Lung (tissue), 11 donors: ENCODE measurements at regions not wholly inside any gene's neighbourhood (a gene's known extent, or its start where the extent isn't known, plus 50 kb on each side); places are given as distances from the start of the nearest gene placed in this dataset.

Experiments
- ATAC-seq: fragments of 200-7000 bp; cut with Tn5 transposase; one replicate; pipeline ENCODE4 v1.9.1; 2020; ENCODE audit warnings: moderate number of reproducible peaks; ENCODE audit not compliant: insufficient read depth, low FRiP score
- DNase-seq, 3 donors: peaks; one replicate each; pipeline ENCODE4 v3.0.0-alpha.2; 2013 to 2017
- H3K27ac ChIP-seq, 2 donors: one replicate each; pipeline ENCODE4 v1.5.1; 2013; ENCODE audit warnings: mild to moderate bottlenecking in 2 of 2, moderate library complexity in 2 of 2, control low read depth in 1 of 2, inconsistent platforms in 1 of 2, low read depth in 1 of 2, low read length in 1 of 2
- H3K27me3 ChIP-seq, 3 donors: one replicate each; pipeline ENCODE4 v1.5.1; 2013; ENCODE audit warnings: low read length in 2 of 3; ENCODE audit not compliant: control insufficient read depth in 3 of 3, insufficient read depth in 3 of 3
- H3K36me3 ChIP-seq, 4 donors: one replicate each; pipeline ENCODE4 v1.5.1; 2013; ENCODE audit warnings: low read length in 4 of 4, mild to moderate bottlenecking in 1 of 4, moderate library complexity in 1 of 4; ENCODE audit not compliant: control insufficient read depth in 4 of 4, insufficient read depth in 4 of 4
- H3K4me1 ChIP-seq, 5 donors: one replicate each; pipeline ENCODE4 v1.5.1; 2013; ENCODE audit warnings: low read length in 5 of 5, mild to moderate bottlenecking in 2 of 5, moderate library complexity in 1 of 5; ENCODE audit not compliant: control insufficient read depth in 5 of 5, insufficient read depth in 5 of 5
- H3K4me3 ChIP-seq: one replicate; pipeline ENCODE4 v1.5.1; 2013; ENCODE audit warnings: mild to moderate bottlenecking, control low read depth, moderate library complexity
- H3K9ac ChIP-seq, 2 donors: one replicate each; pipeline ENCODE4 v1.5.1; 2013; ENCODE audit warnings: low read length in 2 of 2, control low read depth in 1 of 2; ENCODE audit not compliant: insufficient read depth in 1 of 2
- H3K9me3 ChIP-seq, 4 donors: one replicate each; pipeline ENCODE4 v1.5.1; 2013; ENCODE audit warnings: low read length in 3 of 4, mild to moderate bottlenecking in 1 of 4, moderate library complexity in 1 of 4; ENCODE audit not compliant: control insufficient read depth in 4 of 4, insufficient read depth in 3 of 4
- CTCF ChIP-seq: IDR thresholded peaks from 2 replicates; pipeline ENCODE4 v1.5.1; 2012; ENCODE audit warnings: mild to moderate bottlenecking; ENCODE audit errors: control extremely low read depth, extremely low read depth
- WGBS, 2 donors: extraction: QIAGEN DNeasy Blood & Tissue Kit; methylation state at CpG; one replicate each; pipeline ENCODE4 v1.1.7; 2013; 5-methylcytosine and 5-hydroxymethylcytosine counted together
- donor health status: control.
- donor health status: control.
- donor health status: Bipolar disorder and iron deficiency.
- donor health status: healthy.
- donor health status: DM: yes; HTN: yes; CAD: no.

GRCh38 chr13:109586509-109587346 is 199.7 kb downstream of the IRS2 start:
- TF ChIP-seq CTCF = no peak
- no peak overlapping the region for H3K4me3 ChIP-seq
- no peak overlapping the region for H3K9ac ChIP-seq
- H3K27ac ChIP-seq = no peak overlapping the region
- DNase-seq (no peak), ATAC-seq (no peak)
- H3K36me3 ChIP-seq = no peaks in the 10 kb centered on the region
- no peaks in the 10 kb centered on the region for H3K27me3 ChIP-seq
- H3K4me1 ChIP-seq = peaks cover 0 to 5% (median 0%) of the 10 kb centered on the region in 5 donors
- 43 to 61% methylated on average over 9 of the region's 9 CpGs for WGBS, 2 donors
- peaks cover 0 to 2% (median 0%) of the 10 kb centered on the region in 4 donors for H3K9me3 ChIP-seq

DNA sequence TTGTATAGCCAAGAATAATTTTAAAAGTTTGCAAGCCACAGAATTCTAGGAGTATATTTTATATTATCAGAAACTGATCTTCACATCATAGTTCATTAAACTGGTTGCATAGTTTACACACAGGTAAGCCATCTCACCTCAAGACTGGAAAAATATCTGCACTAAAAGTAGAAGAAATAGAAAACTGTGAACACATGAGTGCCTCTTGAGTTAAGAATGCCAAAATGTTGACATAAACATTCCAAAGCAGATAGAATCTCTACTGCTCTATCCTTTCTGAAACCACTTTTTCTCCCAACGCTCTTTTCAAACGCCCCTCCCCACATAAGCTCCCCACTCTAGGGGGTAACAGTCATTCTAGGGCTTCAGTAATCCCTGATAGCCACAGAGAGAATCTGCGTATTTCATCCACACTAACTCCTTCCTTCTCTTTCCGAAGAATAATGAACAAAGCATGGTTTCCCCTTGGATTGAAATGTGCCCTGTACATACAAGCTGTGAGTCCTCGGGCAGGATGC is 201.5 kb downstream of the IRS2 start:
- Histone ChIP-seq H3K4me1 (peaks cover 0 to 5% (median 0%) of the 10 kb centered on the region in 5 donors), H3K9me3 (no peaks in the 10 kb centered on the region), H3K4me3 (no peak overlapping the region), H3K27me3 (no peaks in the 10 kb centered on the region), H3K36me3 (no peaks in the 10 kb centered on the region), H3K9ac (no peak overlapping the region), H3K27ac (no peak overlapping the region)
- 50 to 56% methylated on average over 5 of the region's 5 CpGs for WGBS, 2 donors
- no peak for ATAC-seq
- no peak for TF ChIP-seq CTCF
- no peak for DNase-seq

DNA sequence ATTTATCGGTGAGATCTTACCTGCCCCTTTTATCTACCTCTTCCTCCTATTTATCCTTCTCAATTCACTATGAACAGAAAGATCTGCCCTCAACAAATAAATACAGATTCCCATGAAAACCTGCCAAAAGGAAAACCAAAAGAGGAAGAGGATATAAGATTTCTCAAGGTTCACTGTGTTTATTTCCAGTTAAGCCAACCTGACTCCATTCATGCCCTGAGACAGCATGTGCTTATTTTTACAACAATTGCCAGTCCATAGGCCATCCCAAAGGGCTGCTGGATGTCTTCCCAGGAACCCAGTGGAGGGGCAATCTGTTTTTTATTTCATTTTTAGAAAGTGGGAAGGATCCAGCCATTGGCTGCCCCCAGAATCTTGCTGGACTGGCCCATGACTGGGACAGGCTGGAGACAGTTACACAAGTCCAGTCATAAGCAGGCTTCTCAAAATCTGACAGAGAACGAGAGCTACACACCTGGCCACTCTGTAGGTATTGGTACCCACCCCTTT is 209.1 kb downstream of the IRS2 start:
- DNase-seq = no peak
- Histone ChIP-seq H3K36me3 (no peaks in the 10 kb centered on the region), H3K9me3 (no peaks in the 10 kb centered on the region), H3K27me3 (peaks cover 0 to 3% (median 0%) of the 10 kb centered on the region in 3 donors), H3K27ac (no peak overlapping the region), H3K9ac (no peak overlapping the region), H3K4me3 (no peak overlapping the region), H3K4me1 (no peaks in the 10 kb centered on the region)
- 83 to 92% methylated on average over 2 of the region's 2 CpGs for WGBS, 2 donors
- TF ChIP-seq CTCF = no peak
- ATAC-seq = no peak
